Peyer's patch (tissue), 4 donors: ENCODE measurements at regions not wholly inside any gene's neighbourhood (a gene's known extent, or its start where the extent isn't known, plus 50 kb on each side); places are given as distances from the start of the nearest gene placed in this dataset.

Experiments
- CTCF ChIP-seq, 6 experiments: fragments of 450-650 bp in 4 of 6; fragments of 200-600 bp in 2 of 6; sonication (generic) in 1 of 6; IDR thresholded peaks; one replicate each; pipeline ENCODE4 v1.5.1; 2017 to 2019; ENCODE audit warnings: antibody characterized with exemption in 6 of 6, mild to moderate bottlenecking in 3 of 6, moderate library complexity in 1 of 6
- POLR2A ChIP-seq, 2 donors: fragments of 450-650 bp; IDR thresholded peaks; one replicate each; pipeline ENCODE4 v1.5.1; 2017; ENCODE audit warnings: antibody characterized with exemption in 2 of 2, mild to moderate bottlenecking in 2 of 2, moderate library complexity in 2 of 2

GRCh38 chr7:13016036-13016581, 328.7 kb downstream of the ARL4A start:
- TF ChIP-seq CTCF (IDR thresholded peaks at IDR 0.05) (no peak), POLR2A (IDR thresholded peaks at IDR 0.05) (no peak)
